ENCODE measurements at regions not wholly inside any gene's neighbourhood (a gene's known extent, or its start where the extent isn't known, plus 50 kb on each side); places are given as distances from the start of the nearest gene placed in this dataset.

GRCh38 chrX:25853002-25853479 lies 285.1 kb upstream of the MAGEB18 start:
- H3K36me3 ChIP-seq (ENCODE audit: control insufficient read depth in 2 of 3, insufficient read depth in 3 of 3, low read length in 3 of 3) = no peaks in the 10 kb centered on the region
- no peak overlapping the region for H3K4me3 ChIP-seq (ENCODE audit: low read length)
- H3K36me3 Mint-ChIP-seq = no peaks in the 10 kb centered on the region
- H3K9me3 ChIP-seq (ENCODE audit: control insufficient read depth in 2 of 3, low read length in 3 of 3) = no peaks in the 10 kb centered on the region
- H3K27ac ChIP-seq (ENCODE audit: low read depth, low read length) = no peak overlapping the region
- ATAC-seq (no peak), DNase-seq (no peak)
- H3K27me3 Mint-ChIP-seq = no peaks in the 10 kb centered on the region
- no peaks in the 10 kb centered on the region for H3K27me3 ChIP-seq (ENCODE audit: control insufficient read depth in 2 of 2, insufficient read depth in 2 of 2, low read length in 2 of 2)
- H3K4me3 Mint-ChIP-seq = no peak overlapping the region
- H3K9me3 Mint-ChIP-seq = peaks cover 0 to 10% (median 0%) of the 10 kb centered on the region in 11 donors
- ChIA-PET POLR2A (no interaction called here), CTCF (no interaction called here)
- no peak overlapping the region for H3K27ac Mint-ChIP-seq
- intact Hi-C loops (cut with micrococcal nuclease) = no loop called here
- H3K4me1 Mint-ChIP-seq = peaks cover 0 to 1% (median 0%) of the 10 kb centered on the region in 7 donors
- no peaks in the 10 kb centered on the region for H3K4me1 ChIP-seq (ENCODE audit: control insufficient read depth in 2 of 2, insufficient read depth in 2 of 2, low read length in 2 of 2)

- no peaks in the 10 kb centered on the region for H3K27me3 Mint-ChIP-seq
- ChIA-PET POLR2A (no interaction called here), CTCF (no interaction called here)
These were observed 279.8 kb upstream of the MAGEB18 start for GRCh38 chrX:25858273-25858880.

GRCh38 chrX:25860322-25860721 lies 277.8 kb upstream of the MAGEB18 start:
- DNase-seq = no peak
- CTCF ChIA-PET = no interaction called here
- intact Hi-C loops (cut with micrococcal nuclease) = no loop called here
- H3K36me3 ChIP-seq (ENCODE audit: control insufficient read depth in 2 of 3, insufficient read depth in 3 of 3, low read length in 3 of 3) = no peaks in the 10 kb centered on the region
- no peak overlapping the region for H3K4me3 Mint-ChIP-seq
- H3K9me3 ChIP-seq (ENCODE audit: control insufficient read depth in 2 of 3, low read length in 3 of 3) = no peaks in the 10 kb centered on the region
- H3K4me1 ChIP-seq (ENCODE audit: control insufficient read depth in 2 of 2, insufficient read depth in 2 of 2, low read length in 2 of 2) = no peaks in the 10 kb centered on the region
- no peak overlapping the region for H3K4me3 ChIP-seq (ENCODE audit: low read length)
- no peak overlapping the region for H3K27ac ChIP-seq (ENCODE audit: low read depth, low read length)
- H3K27me3 ChIP-seq (ENCODE audit: control insufficient read depth in 2 of 2, insufficient read depth in 2 of 2, low read length in 2 of 2) = no peaks in the 10 kb centered on the region
- POLR2A ChIA-PET = no interaction called here
- H3K9me3 Mint-ChIP-seq = peaks cover 0 to 19% (median 0%) of the 10 kb centered on the region in 11 donors
- H3K27ac Mint-ChIP-seq = no peak overlapping the region
- no peaks in the 10 kb centered on the region for H3K36me3 Mint-ChIP-seq
- no peak for ATAC-seq
- H3K27me3 Mint-ChIP-seq = no peaks in the 10 kb centered on the region
- no peaks in the 10 kb centered on the region for H3K4me1 Mint-ChIP-seq

More at GRCh38 chrX:25858273-25858880, 279.8 kb upstream of the MAGEB18 start:
- Histone ChIP-seq H3K4me3 (ENCODE audit: low read length) (no peak overlapping the region), H3K36me3 (ENCODE audit: control insufficient read depth in 2 of 3, insufficient read depth in 3 of 3, low read length in 3 of 3) (no peaks in the 10 kb centered on the region), H3K27me3 (ENCODE audit: control insufficient read depth in 2 of 2, insufficient read depth in 2 of 2, low read length in 2 of 2) (no peaks in the 10 kb centered on the region), H3K27ac (ENCODE audit: low read depth, low read length) (no peak overlapping the region), H3K4me1 (ENCODE audit: control insufficient read depth in 2 of 2, insufficient read depth in 2 of 2, low read length in 2 of 2) (no peaks in the 10 kb centered on the region), H3K9me3 (ENCODE audit: control insufficient read depth in 2 of 3, low read length in 3 of 3) (no peaks in the 10 kb centered on the region)
- DNase-seq (no peak), ATAC-seq (no peak)
- Mint-ChIP-seq H3K36me3 (no peaks in the 10 kb centered on the region), H3K4me1 (peaks cover 0 to 1% (median 0%) of the 10 kb centered on the region in 7 donors), H3K4me3 (no peak overlapping the region), H3K9me3 (peaks cover 0 to 25% (median 2%) of the 10 kb centered on the region in 11 donors), H3K27ac (no peak overlapping the region)
- intact Hi-C loops (cut with micrococcal nuclease) = no loop called here

- ChIA-PET CTCF (no interaction called here), POLR2A (no interaction called here)
- Mint-ChIP-seq H3K4me3 (no peak overlapping the region), H3K36me3 (no peaks in the 10 kb centered on the region), H3K4me1 (no peaks in the 10 kb centered on the region), H3K27me3 (no peaks in the 10 kb centered on the region), H3K27ac (no peak overlapping the region), H3K9me3 (peaks cover 0 to 13% (median 2%) of the 10 kb centered on the region in 11 donors)
- Histone ChIP-seq H3K4me3 (ENCODE audit: low read length) (no peak overlapping the region), H3K9me3 (ENCODE audit: control insufficient read depth in 2 of 3, low read length in 3 of 3) (no peaks in the 10 kb centered on the region), H3K27me3 (ENCODE audit: control insufficient read depth in 2 of 2, insufficient read depth in 2 of 2, low read length in 2 of 2) (no peaks in the 10 kb centered on the region), H3K4me1 (ENCODE audit: control insufficient read depth in 2 of 2, insufficient read depth in 2 of 2, low read length in 2 of 2) (no peaks in the 10 kb centered on the region), H3K36me3 (ENCODE audit: control insufficient read depth in 2 of 3, insufficient read depth in 3 of 3, low read length in 3 of 3) (no peaks in the 10 kb centered on the region), H3K27ac (ENCODE audit: low read depth, low read length) (no peak overlapping the region)
- ATAC-seq (no peak), DNase-seq (no peak)
- intact Hi-C loops (cut with micrococcal nuclease) = no loop called here
These were observed 268.4 kb upstream of the MAGEB18 start for GRCh38 chrX:25869761-25870160.

- Mint-ChIP-seq H3K9me3 (peaks cover 0 to 18% (median 2%) of the 10 kb centered on the region in 11 donors), H3K27me3 (no peaks in the 10 kb centered on the region), H3K4me3 (no peak overlapping the region), H3K27ac (no peak overlapping the region), H3K4me1 (no peaks in the 10 kb centered on the region), H3K36me3 (no peaks in the 10 kb centered on the region)
- intact Hi-C loops (cut with micrococcal nuclease) = no loop called here
- Histone ChIP-seq H3K4me3 (ENCODE audit: low read length) (no peak overlapping the region), H3K36me3 (ENCODE audit: control insufficient read depth in 2 of 3, insufficient read depth in 3 of 3, low read length in 3 of 3) (no peaks in the 10 kb centered on the region), H3K9me3 (ENCODE audit: control insufficient read depth in 2 of 3, low read length in 3 of 3) (no peaks in the 10 kb centered on the region), H3K4me1 (ENCODE audit: control insufficient read depth in 2 of 2, insufficient read depth in 2 of 2, low read length in 2 of 2) (no peaks in the 10 kb centered on the region), H3K27me3 (ENCODE audit: control insufficient read depth in 2 of 2, insufficient read depth in 2 of 2, low read length in 2 of 2) (no peaks in the 10 kb centered on the region), H3K27ac (ENCODE audit: low read depth, low read length) (no peak overlapping the region)
- ATAC-seq = no peak
- no peak for DNase-seq
- POLR2A ChIA-PET = no interaction called here
- CTCF ChIA-PET = no interaction called here
These were observed 265.4 kb upstream of the MAGEB18 start for GRCh38 chrX:25872786-25873185.

- ChIA-PET POLR2A (no interaction called here), CTCF (no interaction called here)
- ATAC-seq = no peak
- H3K27ac Mint-ChIP-seq = no peak overlapping the region
- no peaks in the 10 kb centered on the region for H3K4me1 Mint-ChIP-seq
- intact Hi-C loops (cut with micrococcal nuclease) = no loop called here
- H3K36me3 ChIP-seq (ENCODE audit: control insufficient read depth in 2 of 3, insufficient read depth in 3 of 3, low read length in 3 of 3) = no peaks in the 10 kb centered on the region
- H3K4me3 ChIP-seq (ENCODE audit: low read length) = no peak overlapping the region
- H3K27me3 ChIP-seq (ENCODE audit: control insufficient read depth in 2 of 2, insufficient read depth in 2 of 2, low read length in 2 of 2) = no peaks in the 10 kb centered on the region
- H3K4me1 ChIP-seq (ENCODE audit: control insufficient read depth in 2 of 2, insufficient read depth in 2 of 2, low read length in 2 of 2) = no peaks in the 10 kb centered on the region
- no peaks in the 10 kb centered on the region for H3K9me3 ChIP-seq (ENCODE audit: control insufficient read depth in 2 of 3, low read length in 3 of 3)
- no peaks in the 10 kb centered on the region for H3K27me3 Mint-ChIP-seq
- H3K36me3 Mint-ChIP-seq = no peaks in the 10 kb centered on the region
- DNase-seq = no peak
- no peak overlapping the region for H3K4me3 Mint-ChIP-seq
- no peak overlapping the region for H3K27ac ChIP-seq (ENCODE audit: low read depth, low read length)
- H3K9me3 Mint-ChIP-seq = peaks cover 0 to 16% (median 4%) of the 10 kb centered on the region in 11 donors
These were observed 264.9 kb upstream of the MAGEB18 start for GRCh38 chrX:25873196-25873595.

- CTCF ChIA-PET = no interaction called here
- H3K27me3 ChIP-seq (ENCODE audit: control insufficient read depth in 2 of 2, insufficient read depth in 2 of 2, low read length in 2 of 2) = no peaks in the 10 kb centered on the region
These were observed 259.3 kb upstream of the MAGEB18 start for GRCh38 chrX:25878806-25879205.

More at GRCh38 chrX:25878806-25879205, 259.3 kb upstream of the MAGEB18 start:
- Mint-ChIP-seq H3K27ac (no peak overlapping the region), H3K9me3 (peaks cover 0 to 6% (median 2%) of the 10 kb centered on the region in 11 donors), H3K4me1 (no peaks in the 10 kb centered on the region), H3K36me3 (no peaks in the 10 kb centered on the region), H3K27me3 (no peaks in the 10 kb centered on the region), H3K4me3 (no peak overlapping the region)
- POLR2A ChIA-PET = no interaction called here
- Histone ChIP-seq H3K4me1 (ENCODE audit: control insufficient read depth in 2 of 2, insufficient read depth in 2 of 2, low read length in 2 of 2) (no peaks in the 10 kb centered on the region), H3K36me3 (ENCODE audit: control insufficient read depth in 2 of 3, insufficient read depth in 3 of 3, low read length in 3 of 3) (no peaks in the 10 kb centered on the region), H3K4me3 (ENCODE audit: low read length) (no peak overlapping the region), H3K9me3 (ENCODE audit: control insufficient read depth in 2 of 3, low read length in 3 of 3) (no peaks in the 10 kb centered on the region), H3K27ac (ENCODE audit: low read depth, low read length) (no peak overlapping the region)
- no peak for ATAC-seq
- DNase-seq = no peak
- intact Hi-C loops (cut with micrococcal nuclease) = no loop called here

Measured in naive thymus-derived CD4-positive, alpha-beta T cell (primary cell).